ENCODE measurements at regions not wholly inside any gene's neighbourhood (a gene's known extent, or its start where the extent isn't known, plus 50 kb on each side); places are given as distances from the start of the nearest gene placed in this dataset.

GRCh38 chr1:5705751-5706150, 286.5 kb downstream of the NPHP4 start:
- DNase-seq (ENCODE audit: low spot score) = no peak
- in situ Hi-C loops (cut with HindIII; ENCODE audit: low sequenced_read_pairs) = no loop called here

- no peak for DNase-seq (ENCODE audit: low spot score)
Observed at GRCh38 chr1:5704561-5705514, 287.4 kb downstream of the NPHP4 start.

GRCh38 chr1:5701642-5702041, 290.6 kb downstream of the NPHP4 start:
- no peak for DNase-seq (ENCODE audit: low spot score)
- in situ Hi-C loops (cut with HindIII; ENCODE audit: low sequenced_read_pairs) = no loop called here

More at GRCh38 chr1:5704561-5705514, 287.4 kb downstream of the NPHP4 start:
- in situ Hi-C loops (cut with HindIII; ENCODE audit: low sequenced_read_pairs) = no loop called here

GRCh38 chr1:5693568-5693967, 298.7 kb downstream of the NPHP4 start:
- DNase-seq (ENCODE audit: low spot score) = no peak
- in situ Hi-C loops (cut with HindIII; ENCODE audit: low sequenced_read_pairs) = no loop called here

- in situ Hi-C loops (cut with HindIII; ENCODE audit: low sequenced_read_pairs) = no loop called here
- no peak for DNase-seq (ENCODE audit: low spot score)
Observed at GRCh38 chr1:5692664-5693063, 299.6 kb downstream of the NPHP4 start.

- in situ Hi-C loops (cut with HindIII; ENCODE audit: low sequenced_read_pairs) = no loop called here
- no peak for DNase-seq (ENCODE audit: low spot score)
Observed at GRCh38 chr1:5691795-5692509, 300.3 kb downstream of the NPHP4 start.

- no peak for DNase-seq (ENCODE audit: low spot score)
- in situ Hi-C loops (cut with HindIII; ENCODE audit: low sequenced_read_pairs) = no loop called here
Observed at GRCh38 chr1:5690898-5691297, 301.3 kb downstream of the NPHP4 start.

GRCh38 chr1:5690291-5690690, 301.9 kb downstream of the NPHP4 start:
- in situ Hi-C loops (cut with HindIII; ENCODE audit: low sequenced_read_pairs) = no loop called here
- no peak for DNase-seq (ENCODE audit: low spot score)

GRCh38 chr1:5688081-5689077, 303.8 kb downstream of the NPHP4 start:
- in situ Hi-C loops (cut with HindIII; ENCODE audit: low sequenced_read_pairs) = no loop called here
- no peak for DNase-seq (ENCODE audit: low spot score)

- in situ Hi-C loops (cut with HindIII; ENCODE audit: low sequenced_read_pairs) = no loop called here
- no peak for DNase-seq (ENCODE audit: low spot score)
Observed at GRCh38 chr1:5686925-5687706, 305.1 kb downstream of the NPHP4 start.

GRCh38 chr1:5686195-5686594, 306.0 kb downstream of the NPHP4 start:
- DNase-seq (ENCODE audit: low spot score) = no peak
- in situ Hi-C loops (cut with HindIII; ENCODE audit: low sequenced_read_pairs) = no loop called here

- DNase-seq (ENCODE audit: low spot score) = no peak
Observed at GRCh38 chr1:5685446-5686040, 306.7 kb downstream of the NPHP4 start.

GRCh38 chr1:5684791-5685190, 307.4 kb downstream of the NPHP4 start:
- in situ Hi-C loops (cut with HindIII; ENCODE audit: low sequenced_read_pairs) = no loop called here
- no peak for DNase-seq (ENCODE audit: low spot score)

More at GRCh38 chr1:5685446-5686040, 306.7 kb downstream of the NPHP4 start:
- in situ Hi-C loops (cut with HindIII; ENCODE audit: low sequenced_read_pairs) = no loop called here

- in situ Hi-C loops (cut with HindIII; ENCODE audit: low sequenced_read_pairs) = no loop called here
- DNase-seq (ENCODE audit: low spot score) = no peak
Observed at GRCh38 chr1:5683446-5683845, 308.8 kb downstream of the NPHP4 start.

- in situ Hi-C loops (cut with HindIII; ENCODE audit: low sequenced_read_pairs) = no loop called here
- no peak for DNase-seq (ENCODE audit: low spot score)
Observed at GRCh38 chr1:5682626-5683225, 309.5 kb downstream of the NPHP4 start.

- in situ Hi-C loops (cut with HindIII; ENCODE audit: low sequenced_read_pairs) = no loop called here
- no peak for DNase-seq (ENCODE audit: low spot score)
Observed at GRCh38 chr1:5681654-5682053, 310.6 kb downstream of the NPHP4 start.

- DNase-seq (ENCODE audit: low spot score) = no peak
- in situ Hi-C loops (cut with HindIII; ENCODE audit: low sequenced_read_pairs) = no loop called here
Observed at GRCh38 chr1:5680600-5680999, 311.6 kb downstream of the NPHP4 start.

GRCh38 chr1:5678759-5679158, 313.5 kb downstream of the NPHP4 start:
- in situ Hi-C loops (cut with HindIII; ENCODE audit: low sequenced_read_pairs) = no loop called here

More at GRCh38 chr1:5678759-5679158, 313.5 kb downstream of the NPHP4 start:
- no peak for DNase-seq (ENCODE audit: low spot score)

All from G401 (cell line).